Stimulated activated CD4-positive, alpha-beta T cell treated with anti-CD3 and anti-CD28 coated beads, TNF-alpha, amount 100 ng/mL, for 24 hours (primary cell): ENCODE measurements at regions not wholly inside any gene's neighbourhood (a gene's known extent, or its start where the extent isn't known, plus 50 kb on each side); places are given as distances from the start of the nearest gene placed in this dataset.
"Not testable (repeated sequence)": the region's sequence is repeated elsewhere in the genome, so short reads cannot be mapped to it uniquely, and the experiment has no call there.

Experiments used
- DNase-seq, 3 experiments: peaks; one replicate each; pipeline ENCODE4 v3.0.0-alpha.2; 2020; ENCODE audit warnings: low read depth in 3 of 3

- no peak for DNase-seq
These were observed 111.4 kb downstream of the SPP2 start for GRCh38 chr2:234161932-234162331.

GRCh38 chr2:234158812-234159211 is 108.3 kb downstream of the SPP2 start:
- DNase-seq: no peak

- DNase-seq: no peak
These were observed 107.5 kb downstream of the SPP2 start for GRCh38 chr2:234157817-234158588.

GRCh38 chr2:234156326-234156725 is 105.8 kb downstream of the SPP2 start:
- DNase-seq: no peak

- not testable (repeated sequence) for DNase-seq
These were observed 102.3 kb downstream of the SPP2 start for GRCh38 chr2:234152835-234153234.

GRCh38 chr2:234147335-234147861 is 96.9 kb downstream of the SPP2 start:
- no peak for DNase-seq

- no peak for DNase-seq
These were observed 95.8 kb downstream of the SPP2 start for GRCh38 chr2:234146087-234146826.

GRCh38 chr2:234145511-234145910 is 95.0 kb downstream of the SPP2 start:
- DNase-seq: no peak

- no peak for DNase-seq
These were observed 94.6 kb downstream of the SPP2 start for GRCh38 chr2:234145057-234145456.

- DNase-seq: no peak
These were observed 93.4 kb downstream of the SPP2 start for GRCh38 chr2:234143896-234144295.

GRCh38 chr2:234142530-234142929 is 92.0 kb downstream of the SPP2 start:
- DNase-seq: no peak

GRCh38 chr2:234139755-234140154 is 89.3 kb downstream of the SPP2 start:
- no peak for DNase-seq

GRCh38 chr2:234138836-234139235 is 88.3 kb downstream of the SPP2 start:
- no peak for DNase-seq

- no peak for DNase-seq
These were observed 87.0 kb downstream of the SPP2 start for GRCh38 chr2:234137400-234138014.

- DNase-seq: no peak
These were observed 86.0 kb downstream of the SPP2 start for GRCh38 chr2:234136461-234136860.

- peak; percentile 16 to 35 (median 23) for DNase-seq
These were observed 85.3 kb downstream of the SPP2 start for GRCh38 chr2:234135750-234136221.

GRCh38 chr2:234134496-234134895 is 84.0 kb downstream of the SPP2 start:
- DNase-seq: no peak

GRCh38 chr2:234133004-234133403 is 82.5 kb downstream of the SPP2 start:
- DNase-seq: no peak

GRCh38 chr2:234130777-234131181 is 80.3 kb downstream of the SPP2 start:
- no peak for DNase-seq

GRCh38 chr2:234128606-234129005 is 78.1 kb downstream of the SPP2 start:
- no peak for DNase-seq
